Endothelial cell of umbilical vein (primary cell): ENCODE measurements at regions not wholly inside any gene's neighbourhood (a gene's known extent, or its start where the extent isn't known, plus 50 kb on each side); places are given as distances from the start of the nearest gene placed in this dataset.

ENCODE experiments used
- BruUV-seq: library from RNA; stranded (reverse); fragments of 400-500 nt; replicated peaks from 2 replicates; lab custom pipeline; 2021; lab: Mats Ljungman, UMichigan
- CTCF ChIA-PET: fragments of 300-600, 350-600 bp; sonication (Branson Sonifier 250); formaldehyde crosslinking; loops from one replicate; lab custom pipeline; 2021; ENCODE audit warnings: antibody characterized with exemption, inconsistent platforms; lab: Charles Lee
- POLR2A ChIA-PET: fragments of 300-600, 350-600 bp; sonication (Branson Sonifier 250); formaldehyde crosslinking; loops from one replicate; lab custom pipeline; 2021; ENCODE audit warnings: antibody characterized with exemption, inconsistent platforms; lab: Charles Lee
- DNase-seq: peaks from one replicate; pipeline ENCODE4 v3.0.0-alpha.2; 2011; ENCODE audit warnings: low read depth, low spot score
- FAIRE-seq: peaks from 2 replicates; lab custom pipeline; 2011; peaks lifted over from hg19 to GRCh38; lab: Jason Lieb, UNC
- H2AFZ ChIP-seq: 2 replicates; pipeline ENCODE4 v1.6.0; 2012; ENCODE audit warnings: low read depth, low read length, control low read depth, inconsistent platforms
- H3K27ac ChIP-seq: 2 replicates; pipeline ENCODE4 v1.5.1; 2011; ENCODE audit warnings: low read depth, mild to moderate bottlenecking, control low read depth, low read length, moderate library complexity; ENCODE audit not compliant: insufficient read depth
- H3K27me3 ChIP-seq, 2 experiments: 2 replicates each; pipeline versions ENCODE4 v1.6.0 to v1.6.1; 2011; ENCODE audit warnings: low read length in 2 of 2, mixed read lengths in 1 of 2; ENCODE audit not compliant: control insufficient read depth in 2 of 2, insufficient read depth in 2 of 2
- H3K36me3 ChIP-seq, 2 experiments: 2 replicates in 1 of 2; 3 replicates in 1 of 2; pipeline ENCODE4 v1.5.1; 2011; ENCODE audit warnings: low read length in 2 of 2, mild to moderate bottlenecking in 1 of 2, moderate library complexity in 1 of 2; ENCODE audit not compliant: control insufficient read depth in 2 of 2, insufficient read depth in 2 of 2; ENCODE audit errors: extremely low read depth in 1 of 2
- H3K4me1 ChIP-seq: 3 replicates; pipeline ENCODE4 v1.5.1; 2011; ENCODE audit warnings: mild to moderate bottlenecking, low read length; ENCODE audit not compliant: control insufficient read depth, insufficient read depth; ENCODE audit errors: extremely low read depth
- H3K4me2 ChIP-seq: 2 replicates; pipeline ENCODE4 v1.6.1; 2011; ENCODE audit warnings: low read length, control low read depth, mixed read lengths; ENCODE audit not compliant: insufficient read depth
- H3K4me3 ChIP-seq, 3 experiments: fragments of 200-600 bp in 1 of 3; sonication (generic), shearing (Covaris generic) in 1 of 3; replicated peaks in 1 of 3; 2 replicates each; pipeline ENCODE4 v1.5.1; 2011 to 2016; ENCODE audit warnings: control low read depth in 3 of 3, low read length in 3 of 3, mild to moderate bottlenecking in 2 of 3, inconsistent platforms in 1 of 3, low read depth in 1 of 3, moderate library complexity in 1 of 3; ENCODE audit not compliant: insufficient read depth in 1 of 3
- H3K79me2 ChIP-seq: 2 replicates; pipeline ENCODE4 v1.6.0; 2012; ENCODE audit warnings: low read length, inconsistent platforms; ENCODE audit not compliant: control insufficient read depth, insufficient read depth
- H3K9ac ChIP-seq: replicated peaks from 2 replicates; pipeline ENCODE3; 2011; ENCODE audit warnings: low read length, control low read depth; ENCODE audit not compliant: insufficient read depth; ENCODE audit errors: extremely low read depth
- H3K9me1 ChIP-seq: replicated peaks from 3 replicates; pipeline ENCODE4 v1.6.0; 2011; ENCODE audit warnings: mild to moderate bottlenecking, low read length; ENCODE audit not compliant: control insufficient read depth, insufficient read depth; ENCODE audit errors: extremely low read depth
- H3K9me3 ChIP-seq: replicated peaks from 2 replicates; pipeline ENCODE4 v1.5.1; 2012; ENCODE audit warnings: low read length, inconsistent platforms; ENCODE audit not compliant: control insufficient read depth, insufficient read depth
- H4K20me1 ChIP-seq: replicated peaks from 2 replicates; pipeline ENCODE3; 2011; ENCODE audit warnings: mild to moderate bottlenecking, low read length; ENCODE audit not compliant: control insufficient read depth, insufficient read depth; ENCODE audit errors: extremely low read depth
- CTCF ChIP-seq, 2 donors: IDR thresholded peaks; 1 replicate in 1 of 2; 2 replicates in 1 of 2; pipeline ENCODE4 v1.5.1; 2011; ENCODE audit warnings: low read length in 2 of 2, mild to moderate bottlenecking in 2 of 2, moderate library complexity in 2 of 2, control low read depth in 1 of 2, inconsistent platforms in 1 of 2, low read depth in 1 of 2; ENCODE audit not compliant: insufficient read depth in 1 of 2; ENCODE audit errors: extremely low read depth in 1 of 2
- FOS ChIP-seq: IDR thresholded peaks from 2 replicates; pipeline ENCODE4 v1.6.1; 2011; ENCODE audit warnings: mild to moderate bottlenecking, low read length, moderate library complexity, borderline replicate concordance; ENCODE audit not compliant: insufficient read depth
- GATA2 ChIP-seq: IDR thresholded peaks from 2 replicates; pipeline ENCODE4 v1.7.0; 2011; ENCODE audit warnings: low read depth, mild to moderate bottlenecking, moderate library complexity, mixed read lengths, low read length; ENCODE audit not compliant: insufficient read length, insufficient read depth
- JUN ChIP-seq: IDR thresholded peaks from 2 replicates; pipeline ENCODE4 v1.6.1; 2011; ENCODE audit warnings: borderline replicate concordance, low read depth; ENCODE audit not compliant: insufficient read length, insufficient read depth
- MYC ChIP-seq: IDR thresholded peaks from one replicate; pipeline ENCODE4 v1.6.1; 2011; ENCODE audit warnings: mild to moderate bottlenecking, low read depth, low read length
- dilution Hi-C: fragments of 300-500 bp; cut with MboI; formaldehyde crosslinking; loops from one replicate; pipeline ENCODE4 v1.15.0; 2019; ENCODE audit warnings: low sequenced_read_pairs; ENCODE audit not compliant: extremely low pct_ligation_motif_present
- intact Hi-C: fragments of 100-400 bp; cut with micrococcal nuclease; formaldehyde crosslinking; loops from one replicate; pipeline ENCODE4 v1.10.0; 2022
- TF ChIP-seq, protein P1 (sequence below): IDR thresholded peaks from 2 replicates; pipeline ENCODE4 v1.6.1; 2011; ENCODE audit not compliant: insufficient read depth, insufficient read length

- Histone ChIP-seq H2AFZ (no peak overlapping the region), H3K4me2 (no peak overlapping the region), H3K36me3 (no peaks in the 10 kb centered on the region), H3K27ac (no peak overlapping the region), H3K4me1 (no peaks in the 10 kb centered on the region), H3K9me1 (no peaks in the 10 kb centered on the region), H3K4me3 (no peak overlapping the region), H3K9me3 (no peaks in the 10 kb centered on the region), H3K79me2 (no peaks in the 10 kb centered on the region), H3K9ac (no peak overlapping the region), H3K27me3 (no peaks in the 10 kb centered on the region), H4K20me1 (no peaks in the 10 kb centered on the region)
- TF ChIP-seq FOS = no peak
- TF ChIP-seq CTCF (IDR thresholded peaks at IDR 0.05; ENCODE audit: extremely low read depth in 1 of 2, insufficient read depth in 1 of 2, low read depth in 1 of 2, low read length in 2 of 2) = no peak
- TF ChIP-seq GATA2 = no peak
- TF ChIP-seq MYC = no peak
- TF ChIP-seq, protein P1, sequence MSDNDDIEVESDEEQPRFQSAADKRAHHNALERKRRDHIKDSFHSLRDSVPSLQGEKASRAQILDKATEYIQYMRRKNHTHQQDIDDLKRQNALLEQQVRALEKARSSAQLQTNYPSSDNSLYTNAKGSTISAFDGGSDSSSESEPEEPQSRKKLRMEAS = no peak
- intact Hi-C loops = no loop called here
- ChIA-PET POLR2A (no interaction called here), CTCF (no interaction called here)
- no peak for DNase-seq
- no TSS peak for BruUV-seq
- dilution Hi-C loops = no loop called here
- FAIRE-seq = no peak
Measured at GRCh38 chr1:213786683-213787082, 201.1 kb upstream of the PROX1 start.

- Histone ChIP-seq H3K9me3 (no peaks in the 10 kb centered on the region), H3K9me1 (no peaks in the 10 kb centered on the region), H4K20me1 (no peaks in the 10 kb centered on the region), H3K4me3 (no peak overlapping the region), H3K27me3 (no peaks in the 10 kb centered on the region), H3K36me3 (no peaks in the 10 kb centered on the region), H3K9ac (no peak overlapping the region), H3K27ac (no peak overlapping the region), H3K4me1 (no peaks in the 10 kb centered on the region), H2AFZ (no peak overlapping the region), H3K79me2 (no peaks in the 10 kb centered on the region), H3K4me2 (no peak overlapping the region)
- DNase-seq = no peak
- no peak for FAIRE-seq
- CTCF ChIA-PET = interaction anchor here (1.5 kb wide), 1 partner anchor 9 kb away, joined by 4 read pairs; no protein-coding TSS in a partner anchor
- POLR2A ChIA-PET = no interaction called here
- no TSS peak for BruUV-seq
- no peak for TF ChIP-seq FOS
- TF ChIP-seq MYC = no peak
- no peak for TF ChIP-seq JUN
- no peak for TF ChIP-seq GATA2
- dilution Hi-C loops = no loop called here
- intact Hi-C loops = no loop called here
Measured at GRCh38 chr1:213790565-213790964, 197.2 kb upstream of the PROX1 start.
